Testis (tissue), 2 donors: ENCODE measurements at regions not wholly inside any gene's neighbourhood (a gene's known extent, or its start where the extent isn't known, plus 50 kb on each side); places are given as distances from the start of the nearest gene placed in this dataset.

ENCODE experiments used
- DNase-seq: peaks from one replicate; pipeline ENCODE4 v3.0.0-alpha.2; 2019
- H3K27ac ChIP-seq, 2 donors: fragments of 200-600 bp; sonication (generic); one replicate each; pipeline ENCODE4 v1.5.1; 2019
- H3K27me3 ChIP-seq: fragments of 200-600 bp; sonication (generic); one replicate; pipeline ENCODE4 v1.5.1; 2019
- H3K36me3 ChIP-seq: fragments of 200-600 bp; sonication (generic); one replicate; pipeline ENCODE4 v1.5.1; 2017; ENCODE audit warnings: low read depth; ENCODE audit errors: missing control alignments
- H3K4me1 ChIP-seq: fragments of 200-600 bp; sonication (generic); one replicate; pipeline ENCODE4 v1.5.1; 2019
- H3K4me3 ChIP-seq, 2 donors: fragments of 200-600 bp; sonication (generic); one replicate each; pipeline ENCODE4 v1.5.1; 2017 to 2019
- H3K9me3 ChIP-seq: fragments of 200-600 bp; sonication (generic); one replicate; pipeline ENCODE4 v1.5.1; 2017
- POLR2A ChIP-seq: fragments of 450-650 bp; IDR thresholded peaks from one replicate; pipeline ENCODE4 v1.6.1; 2017; ENCODE audit warnings: antibody characterized with exemption, mild to moderate bottlenecking, moderate library complexity
- WGBS, 2 donors: methylation state at CpG; one replicate each; pipeline ENCODE4 v1.1.5; 2018; 5-methylcytosine and 5-hydroxymethylcytosine counted together
- intact Hi-C: fragments of 100-400 bp; cut with DNase I; formaldehyde crosslinking; loops from one replicate; pipeline ENCODE4 v1.15.1; 2023; ENCODE audit warnings: low total_unique reads
- TF ChIP-seq, protein P1 (sequence below), 3 experiments: fragments of 450-650 bp in 2 of 3; fragments of 200-600 bp in 1 of 3; sonication (generic) in 1 of 3; IDR thresholded peaks; one replicate each; pipeline ENCODE4 v1.5.1; 2016 to 2019; ENCODE audit warnings: antibody characterized with exemption in 3 of 3, mild to moderate bottlenecking in 2 of 3, moderate library complexity in 1 of 3

DNA sequence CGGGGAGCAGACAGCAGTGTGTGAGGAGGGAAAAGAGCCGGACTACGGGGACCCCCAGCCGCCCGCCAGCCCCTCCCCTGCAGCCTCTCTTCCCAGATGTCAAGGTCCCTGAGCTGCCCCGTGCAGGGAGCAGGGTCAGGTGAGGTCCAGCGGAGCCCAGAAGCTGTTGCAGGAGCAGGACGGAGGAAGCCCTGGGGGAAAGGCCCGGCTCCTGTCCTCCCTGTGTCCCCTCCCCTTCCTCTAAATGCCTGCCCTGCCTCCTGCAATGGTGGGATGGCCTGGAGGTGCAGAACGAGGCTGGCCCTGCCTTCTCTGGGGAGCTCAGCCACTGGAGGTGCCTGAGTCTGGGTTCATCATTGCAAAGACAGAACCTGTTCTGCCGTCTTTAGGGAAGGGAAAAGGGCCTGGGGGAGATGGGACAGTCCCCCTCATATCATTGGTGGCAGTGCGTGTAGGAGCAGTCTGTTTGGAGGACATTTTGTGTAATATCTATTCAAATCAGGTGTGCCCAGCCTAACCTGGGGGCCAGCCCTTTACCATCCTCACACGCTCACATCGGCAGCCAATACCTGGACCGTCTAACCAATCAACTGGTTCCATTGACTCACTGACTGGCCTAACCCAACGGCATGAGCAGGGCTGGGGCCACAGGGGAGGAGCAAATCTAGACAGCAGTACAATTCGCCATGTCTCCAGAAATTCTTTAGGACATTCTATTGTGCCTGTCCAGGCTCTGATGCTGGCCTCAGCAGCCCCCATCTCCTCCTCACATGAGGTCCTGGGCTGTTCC is 364.1 kb upstream of the SFSWAP start:
- Histone ChIP-seq H3K9me3 (no peaks in the 10 kb centered on the region), H3K27ac (no peak overlapping the region), H3K4me1 (peaks cover 48% of the 10 kb centered on the region), H3K27me3 (no peaks in the 10 kb centered on the region), H3K36me3 (no peaks in the 10 kb centered on the region), H3K4me3 (no peak overlapping the region)
- WGBS, 2 donors = 59 to 64% methylated on average over 13 to 17 of the region's 17 CpGs
- TF ChIP-seq, protein P1, sequence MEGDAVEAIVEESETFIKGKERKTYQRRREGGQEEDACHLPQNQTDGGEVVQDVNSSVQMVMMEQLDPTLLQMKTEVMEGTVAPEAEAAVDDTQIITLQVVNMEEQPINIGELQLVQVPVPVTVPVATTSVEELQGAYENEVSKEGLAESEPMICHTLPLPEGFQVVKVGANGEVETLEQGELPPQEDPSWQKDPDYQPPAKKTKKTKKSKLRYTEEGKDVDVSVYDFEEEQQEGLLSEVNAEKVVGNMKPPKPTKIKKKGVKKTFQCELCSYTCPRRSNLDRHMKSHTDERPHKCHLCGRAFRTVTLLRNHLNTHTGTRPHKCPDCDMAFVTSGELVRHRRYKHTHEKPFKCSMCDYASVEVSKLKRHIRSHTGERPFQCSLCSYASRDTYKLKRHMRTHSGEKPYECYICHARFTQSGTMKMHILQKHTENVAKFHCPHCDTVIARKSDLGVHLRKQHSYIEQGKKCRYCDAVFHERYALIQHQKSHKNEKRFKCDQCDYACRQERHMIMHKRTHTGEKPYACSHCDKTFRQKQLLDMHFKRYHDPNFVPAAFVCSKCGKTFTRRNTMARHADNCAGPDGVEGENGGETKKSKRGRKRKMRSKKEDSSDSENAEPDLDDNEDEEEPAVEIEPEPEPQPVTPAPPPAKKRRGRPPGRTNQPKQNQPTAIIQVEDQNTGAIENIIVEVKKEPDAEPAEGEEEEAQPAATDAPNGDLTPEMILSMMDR (IDR thresholded peaks at IDR 0.05) = no peak
- TF ChIP-seq POLR2A = no peak
- DNase-seq = no peak
- intact Hi-C loops = loop anchor here (5.0 kb wide), 1 partner anchor 276 kb away; no protein-coding TSS in a partner anchor

DNA sequence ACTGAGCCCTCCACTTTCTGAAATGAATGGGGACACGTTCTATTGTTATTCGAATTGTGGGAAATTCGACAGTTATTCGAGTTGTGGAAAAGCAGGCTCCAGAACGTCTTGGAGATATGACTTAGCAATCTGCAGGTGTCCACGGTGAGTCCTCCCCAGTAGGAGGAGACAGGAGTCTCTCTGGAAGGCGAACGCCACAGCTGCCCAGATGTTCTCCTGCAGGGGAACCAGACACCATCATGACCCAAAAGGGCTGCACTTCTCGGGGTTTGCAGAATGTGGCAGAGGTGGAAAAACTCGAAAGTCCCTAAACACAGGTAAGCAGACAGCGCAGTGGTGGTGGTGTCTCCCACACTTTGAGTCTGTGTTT is 363.6 kb upstream of the SFSWAP start:
- Histone ChIP-seq H3K27ac (no peak overlapping the region), H3K4me1 (peaks cover 48% of the 10 kb centered on the region), H3K9me3 (no peaks in the 10 kb centered on the region), H3K36me3 (no peaks in the 10 kb centered on the region), H3K4me3 (no peak overlapping the region), H3K27me3 (no peaks in the 10 kb centered on the region)
- 63 to 81% methylated on average over 11 of the region's 11 CpGs for whole genome bisulfite sequencing, 2 donors
- TF ChIP-seq, protein P1 (IDR thresholded peaks at IDR 0.05) = no peak
- no peak for TF ChIP-seq POLR2A
- intact Hi-C loops = loop anchor here (5.0 kb wide), 1 partner anchor 275 kb away; no protein-coding TSS in a partner anchor
- no peak for DNase-seq

DNA sequence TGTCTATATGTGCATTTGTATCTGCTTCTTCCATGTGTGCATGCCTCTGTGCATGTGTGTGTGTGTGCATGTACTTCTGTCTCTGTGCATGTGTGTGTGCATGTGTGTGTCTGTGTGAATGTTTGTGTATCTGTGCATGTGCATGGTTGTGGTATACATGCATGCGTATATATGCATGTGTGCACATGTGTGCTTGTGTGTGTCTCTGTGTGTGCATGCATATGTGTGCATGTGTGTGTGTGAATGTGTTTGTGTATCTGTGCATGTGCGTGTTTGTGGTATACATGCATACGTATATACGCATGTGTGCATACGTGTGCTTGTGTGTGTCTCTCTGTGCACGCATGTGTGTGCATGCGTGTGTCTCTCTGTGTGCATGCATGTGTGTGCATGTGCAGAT is 363.2 kb upstream of the SFSWAP start:
- Histone ChIP-seq H3K4me1 (peaks cover 48% of the 10 kb centered on the region), H3K27me3 (no peaks in the 10 kb centered on the region), H3K9me3 (no peaks in the 10 kb centered on the region), H3K27ac (no peak overlapping the region), H3K4me3 (no peak overlapping the region), H3K36me3 (no peaks in the 10 kb centered on the region)
- 78 to 91% methylated on average over 7 of the region's 7 CpGs for WGBS, 2 donors
- intact Hi-C loops = loop anchor here (5.0 kb wide), 1 partner anchor 275 kb away; no protein-coding TSS in a partner anchor
- no peak for DNase-seq
- no peak for TF ChIP-seq POLR2A
- TF ChIP-seq, protein P1 (IDR thresholded peaks at IDR 0.05) = no peak

DNA sequence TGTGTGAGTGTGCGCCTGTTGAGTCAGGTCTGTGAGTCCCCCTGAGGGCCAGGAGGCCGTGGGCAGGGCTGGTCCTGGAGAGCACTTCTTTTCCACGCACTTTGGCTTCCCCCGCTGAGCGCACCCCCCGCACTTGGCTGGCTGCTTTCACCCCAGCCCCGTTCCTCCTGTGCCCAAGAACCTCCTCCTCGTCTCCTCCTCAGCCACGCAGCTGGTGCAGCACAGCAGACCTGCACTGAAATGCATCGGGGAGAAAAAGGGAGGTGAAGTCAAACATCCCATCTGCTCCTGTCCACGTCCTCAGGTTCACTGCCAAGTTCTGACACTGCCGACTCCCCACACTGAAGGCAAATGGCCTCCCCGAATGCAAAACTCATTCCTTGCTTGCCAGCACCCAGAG is 362.7 kb upstream of the SFSWAP start:
- Histone ChIP-seq H3K36me3 (no peaks in the 10 kb centered on the region), H3K9me3 (no peaks in the 10 kb centered on the region), H3K27me3 (no peaks in the 10 kb centered on the region), H3K4me3 (no peak overlapping the region), H3K4me1 (peaks cover 48% of the 10 kb centered on the region), H3K27ac (no peak overlapping the region)
- DNase-seq = peak; percentile 70
- no peak for TF ChIP-seq POLR2A
- TF ChIP-seq, protein P1 (IDR thresholded peaks at IDR 0.05) = no peak
- WGBS, 2 donors = 19 to 24% methylated on average over 13 of the region's 13 CpGs
- intact Hi-C loops = loop anchor here (5.0 kb wide), 1 partner anchor 274 kb away; no protein-coding TSS in a partner anchor
